ENCODE measurements at regions not wholly inside any gene's neighbourhood (a gene's known extent, or its start where the extent isn't known, plus 50 kb on each side); places are given as distances from the start of the nearest gene placed in this dataset.

DNA sequence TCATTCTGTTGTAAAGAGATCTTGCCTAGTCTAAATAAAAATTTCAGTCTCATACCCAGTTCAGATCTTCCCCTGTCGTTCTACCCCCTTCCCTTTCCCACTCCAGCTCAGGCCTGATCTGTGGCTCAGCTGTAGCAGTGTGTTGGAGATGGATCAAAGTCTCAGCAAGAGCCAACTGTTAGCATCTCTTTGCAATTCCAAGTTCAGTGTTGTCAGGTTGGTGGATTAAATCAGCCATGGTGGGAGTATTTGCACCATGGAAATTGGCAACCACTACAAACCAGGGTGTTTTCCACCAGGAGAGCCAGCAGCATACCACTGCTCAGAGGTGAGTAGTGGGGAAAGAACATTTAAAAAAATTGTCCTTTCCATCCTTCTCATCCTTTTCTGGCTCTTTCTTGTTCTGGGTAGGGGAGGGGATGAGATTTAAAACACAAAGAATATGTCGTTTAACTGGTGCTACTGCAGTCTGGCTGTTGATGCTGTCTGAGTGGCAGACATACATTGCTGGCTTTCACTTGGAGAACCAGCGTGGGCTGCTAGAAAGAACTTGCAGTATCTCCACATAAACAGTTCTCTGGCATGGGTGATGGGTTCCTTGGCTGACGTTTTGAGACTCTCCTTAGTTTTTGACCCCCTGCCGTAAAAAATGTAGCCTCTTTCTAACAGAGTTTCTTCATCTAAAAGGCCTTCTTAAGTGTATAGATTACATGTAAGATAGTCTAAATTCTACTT, 514.1 kb downstream of the RAB38 start:
- ATAC-seq = no peak
- TF ChIP-seq CSDC2 (CRISPR knock-in tag; IDR thresholded peaks at IDR 0.05) = no peak
- TF ChIP-seq, protein P1, sequence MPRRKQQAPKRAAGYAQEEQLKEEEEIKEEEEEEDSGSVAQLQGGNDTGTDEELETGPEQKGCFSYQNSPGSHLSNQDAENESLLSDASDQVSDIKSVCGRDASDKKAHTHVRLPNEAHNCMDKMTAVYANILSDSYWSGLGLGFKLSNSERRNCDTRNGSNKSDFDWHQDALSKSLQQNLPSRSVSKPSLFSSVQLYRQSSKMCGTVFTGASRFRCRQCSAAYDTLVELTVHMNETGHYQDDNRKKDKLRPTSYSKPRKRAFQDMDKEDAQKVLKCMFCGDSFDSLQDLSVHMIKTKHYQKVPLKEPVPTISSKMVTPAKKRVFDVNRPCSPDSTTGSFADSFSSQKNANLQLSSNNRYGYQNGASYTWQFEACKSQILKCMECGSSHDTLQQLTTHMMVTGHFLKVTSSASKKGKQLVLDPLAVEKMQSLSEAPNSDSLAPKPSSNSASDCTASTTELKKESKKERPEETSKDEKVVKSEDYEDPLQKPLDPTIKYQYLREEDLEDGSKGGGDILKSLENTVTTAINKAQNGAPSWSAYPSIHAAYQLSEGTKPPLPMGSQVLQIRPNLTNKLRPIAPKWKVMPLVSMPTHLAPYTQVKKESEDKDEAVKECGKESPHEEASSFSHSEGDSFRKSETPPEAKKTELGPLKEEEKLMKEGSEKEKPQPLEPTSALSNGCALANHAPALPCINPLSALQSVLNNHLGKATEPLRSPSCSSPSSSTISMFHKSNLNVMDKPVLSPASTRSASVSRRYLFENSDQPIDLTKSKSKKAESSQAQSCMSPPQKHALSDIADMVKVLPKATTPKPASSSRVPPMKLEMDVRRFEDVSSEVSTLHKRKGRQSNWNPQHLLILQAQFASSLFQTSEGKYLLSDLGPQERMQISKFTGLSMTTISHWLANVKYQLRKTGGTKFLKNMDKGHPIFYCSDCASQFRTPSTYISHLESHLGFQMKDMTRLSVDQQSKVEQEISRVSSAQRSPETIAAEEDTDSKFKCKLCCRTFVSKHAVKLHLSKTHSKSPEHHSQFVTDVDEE (CRISPR knock-in tag; IDR thresholded peaks at IDR 0.05) = no peak
- no peak for TF ChIP-seq ISL1 (CRISPR knock-in tag; IDR thresholded peaks at IDR 0.05)
- TF ChIP-seq ZNF70 (CRISPR knock-in tag; IDR thresholded peaks at IDR 0.05) = no peak
- no peak for TF ChIP-seq ESRRG (CRISPR knock-in tag; IDR thresholded peaks at IDR 0.05)

- ATAC-seq = no peak
- TF ChIP-seq CSDC2 (CRISPR knock-in tag; IDR thresholded peaks at IDR 0.05) (no peak), GLIS3 (CRISPR knock-in tag; IDR thresholded peaks at IDR 0.05) (no peak), PPARA (CRISPR knock-in tag; IDR thresholded peaks at IDR 0.05; ENCODE audit: borderline replicate concordance) (no peak), ARNTL (CRISPR knock-in tag; IDR thresholded peaks at IDR 0.05; ENCODE audit: borderline replicate concordance, low read depth) (no peak), ZC3H10 (CRISPR knock-in tag; IDR thresholded peaks at IDR 0.05) (no peak), SNAI2 (CRISPR knock-in tag; IDR thresholded peaks at IDR 0.05) (no peak), ZNF565 (CRISPR knock-in tag; conservative IDR thresholded peaks at IDR 0.05; ENCODE audit: low read depth) (no peak), ZFP30 (CRISPR knock-in tag; IDR thresholded peaks at IDR 0.05) (no peak), BACH2 (CRISPR knock-in tag; IDR thresholded peaks at IDR 0.05; ENCODE audit: borderline replicate concordance) (no peak), OSR1 (CRISPR knock-in tag; IDR thresholded peaks at IDR 0.05) (no peak)
- TF ChIP-seq, protein P1 (CRISPR knock-in tag; IDR thresholded peaks at IDR 0.05) = no peak
- TF ChIP-seq, protein P2, sequence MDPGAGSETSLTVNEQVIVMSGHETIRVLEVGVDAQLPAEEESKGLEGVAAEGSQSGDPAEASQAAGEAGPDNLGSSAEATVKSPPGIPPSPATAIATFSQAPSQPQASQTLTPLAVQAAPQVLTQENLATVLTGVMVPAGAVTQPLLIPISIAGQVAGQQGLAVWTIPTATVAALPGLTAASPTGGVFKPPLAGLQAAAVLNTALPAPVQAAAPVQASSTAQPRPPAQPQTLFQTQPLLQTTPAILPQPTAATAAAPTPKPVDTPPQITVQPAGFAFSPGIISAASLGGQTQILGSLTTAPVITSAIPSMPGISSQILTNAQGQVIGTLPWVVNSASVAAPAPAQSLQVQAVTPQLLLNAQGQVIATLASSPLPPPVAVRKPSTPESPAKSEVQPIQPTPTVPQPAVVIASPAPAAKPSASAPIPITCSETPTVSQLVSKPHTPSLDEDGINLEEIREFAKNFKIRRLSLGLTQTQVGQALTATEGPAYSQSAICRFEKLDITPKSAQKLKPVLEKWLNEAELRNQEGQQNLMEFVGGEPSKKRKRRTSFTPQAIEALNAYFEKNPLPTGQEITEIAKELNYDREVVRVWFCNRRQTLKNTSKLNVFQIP (CRISPR knock-in tag; IDR thresholded peaks at IDR 0.05; ENCODE audit: borderline replicate concordance, low read depth) = no peak
Measured at GRCh38 chr11:87659807-87660206, 515.4 kb downstream of the RAB38 start.

- no peak for TF ChIP-seq GLIS3 (CRISPR knock-in tag; IDR thresholded peaks at IDR 0.05)
- TF ChIP-seq ZFP3 (CRISPR knock-in tag; IDR thresholded peaks at IDR 0.05) = no peak
- TF ChIP-seq ZNF8 (CRISPR knock-in tag; IDR thresholded peaks at IDR 0.05) = no peak
- TF ChIP-seq OSR1 (CRISPR knock-in tag; IDR thresholded peaks at IDR 0.05) = no peak
- TF ChIP-seq ZNF565 (CRISPR knock-in tag; conservative IDR thresholded peaks at IDR 0.05; ENCODE audit: low read depth) = no peak
- TF ChIP-seq ZC3H10 (CRISPR knock-in tag; IDR thresholded peaks at IDR 0.05) = no peak
- TF ChIP-seq PATZ1 (CRISPR knock-in tag; IDR thresholded peaks at IDR 0.05; ENCODE audit: borderline replicate concordance) = no peak
- no peak for TF ChIP-seq ZNF70 (CRISPR knock-in tag; IDR thresholded peaks at IDR 0.05)
- no peak for TF ChIP-seq ISL1 (CRISPR knock-in tag; IDR thresholded peaks at IDR 0.05)
- TF ChIP-seq TOX (CRISPR knock-in tag; IDR thresholded peaks at IDR 0.05; ENCODE audit: borderline replicate concordance) = no peak
- TF ChIP-seq ARNTL (CRISPR knock-in tag; IDR thresholded peaks at IDR 0.05; ENCODE audit: borderline replicate concordance, low read depth) = no peak
- no peak for TF ChIP-seq ESRRG (CRISPR knock-in tag; IDR thresholded peaks at IDR 0.05)
- TF ChIP-seq BACH2 (CRISPR knock-in tag; IDR thresholded peaks at IDR 0.05; ENCODE audit: borderline replicate concordance) = no peak
- TF ChIP-seq CSDC2 (CRISPR knock-in tag; IDR thresholded peaks at IDR 0.05) = no peak
- no peak for TF ChIP-seq PPARA (CRISPR knock-in tag; IDR thresholded peaks at IDR 0.05; ENCODE audit: borderline replicate concordance)
- TF ChIP-seq, protein P2 (CRISPR knock-in tag; IDR thresholded peaks at IDR 0.05; ENCODE audit: borderline replicate concordance, low read depth) = no peak
- TF ChIP-seq SNAI2 (CRISPR knock-in tag; IDR thresholded peaks at IDR 0.05) = no peak
- no peak for ATAC-seq
Measured at GRCh38 chr11:87645626-87646025, 529.6 kb downstream of the RAB38 start.
